ENCODE measurements at regions not wholly inside any gene's neighbourhood (a gene's known extent, or its start where the extent isn't known, plus 50 kb on each side); places are given as distances from the start of the nearest gene placed in this dataset.

DNA sequence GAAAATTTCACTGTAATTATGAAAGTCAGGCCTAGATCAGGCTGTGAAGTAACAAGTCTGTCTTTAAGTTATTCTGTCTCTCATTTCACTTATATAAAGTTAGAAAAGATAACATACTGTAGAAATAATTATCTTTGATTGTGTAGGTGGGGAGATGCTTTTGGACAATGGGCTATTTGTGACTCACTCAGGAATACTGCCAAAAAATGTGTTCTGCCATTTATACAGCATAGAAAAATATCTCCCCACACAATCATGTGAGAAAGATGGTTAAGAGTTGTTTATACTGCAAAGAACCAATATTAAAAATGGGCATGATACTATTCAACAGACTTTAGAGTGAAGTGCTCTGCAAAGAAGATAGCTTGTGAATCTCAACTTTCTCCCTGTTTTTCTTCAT lies 95.0 kb upstream of the GABRA2 start:
- BruUV-seq (replicated peaks) = no TSS peak
- no peaks in the 10 kb centered on the region for H3K36me3 ChIP-seq (ENCODE audit: insufficient read depth, low read length, poor library complexity, severe bottlenecking)
- no peak overlapping the region for H3K27ac ChIP-seq (ENCODE audit: low read depth, low read length, poor library complexity, severe bottlenecking)
- H3K4me3 ChIP-seq (ENCODE audit: low read depth, low read length, poor library complexity, severe bottlenecking) = no peak overlapping the region
- intact Hi-C loops (cut with micrococcal nuclease; ENCODE audit: unreplicated experiment) = no loop called here
- CTCF ChIA-PET = no interaction called here
- H3K27me3 ChIP-seq (replicated peaks; ENCODE audit: insufficient read depth, low read depth, low read length, poor library complexity) = no peaks in the 10 kb centered on the region
- no peaks in the 10 kb centered on the region for H3K4me1 ChIP-seq (ENCODE audit: insufficient read depth, low read length, poor library complexity, severe bottlenecking)
- POLR2A ChIA-PET (ENCODE audit: low non-redundant PET) = no interaction called here
- TF ChIP-seq, protein P1, sequence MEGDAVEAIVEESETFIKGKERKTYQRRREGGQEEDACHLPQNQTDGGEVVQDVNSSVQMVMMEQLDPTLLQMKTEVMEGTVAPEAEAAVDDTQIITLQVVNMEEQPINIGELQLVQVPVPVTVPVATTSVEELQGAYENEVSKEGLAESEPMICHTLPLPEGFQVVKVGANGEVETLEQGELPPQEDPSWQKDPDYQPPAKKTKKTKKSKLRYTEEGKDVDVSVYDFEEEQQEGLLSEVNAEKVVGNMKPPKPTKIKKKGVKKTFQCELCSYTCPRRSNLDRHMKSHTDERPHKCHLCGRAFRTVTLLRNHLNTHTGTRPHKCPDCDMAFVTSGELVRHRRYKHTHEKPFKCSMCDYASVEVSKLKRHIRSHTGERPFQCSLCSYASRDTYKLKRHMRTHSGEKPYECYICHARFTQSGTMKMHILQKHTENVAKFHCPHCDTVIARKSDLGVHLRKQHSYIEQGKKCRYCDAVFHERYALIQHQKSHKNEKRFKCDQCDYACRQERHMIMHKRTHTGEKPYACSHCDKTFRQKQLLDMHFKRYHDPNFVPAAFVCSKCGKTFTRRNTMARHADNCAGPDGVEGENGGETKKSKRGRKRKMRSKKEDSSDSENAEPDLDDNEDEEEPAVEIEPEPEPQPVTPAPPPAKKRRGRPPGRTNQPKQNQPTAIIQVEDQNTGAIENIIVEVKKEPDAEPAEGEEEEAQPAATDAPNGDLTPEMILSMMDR (conservative IDR thresholded peaks at IDR 0.05; ENCODE audit: low read depth, low read length) = no peak
- no peak for TF ChIP-seq EZH2 (IDR thresholded peaks at IDR 0.05; ENCODE audit: borderline replicate concordance, low read depth, low read length, poor library complexity, severe bottlenecking)
- DNase-seq (ENCODE audit: low spot score) = no peak
- no peaks in the 10 kb centered on the region for H3K9me3 ChIP-seq (ENCODE audit: low read depth, low read length, poor library complexity, severe bottlenecking)

DNA sequence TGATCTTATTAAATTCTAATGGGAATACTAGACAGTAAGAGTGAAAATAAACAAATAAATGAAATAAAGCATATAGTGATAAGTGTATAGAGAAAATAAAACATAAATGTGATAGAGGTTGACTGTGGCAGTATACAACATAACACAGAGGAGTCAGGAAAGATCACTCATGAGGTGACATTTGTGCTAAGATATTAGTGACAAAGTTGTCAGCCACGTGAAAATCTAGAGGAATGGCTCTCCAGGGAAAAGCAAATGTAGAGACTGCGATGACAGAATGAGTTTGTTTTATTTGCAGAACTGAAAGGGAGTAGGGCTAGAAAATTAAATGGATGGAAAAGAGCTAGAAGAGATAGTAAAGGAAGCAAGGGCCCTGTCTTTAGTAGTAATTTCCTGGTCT lies 72.8 kb upstream of the GABRA2 start:
- no peak overlapping the region for H3K27ac ChIP-seq (ENCODE audit: low read depth, low read length, poor library complexity, severe bottlenecking)
- H3K4me3 ChIP-seq (ENCODE audit: low read depth, low read length, poor library complexity, severe bottlenecking) = no peak overlapping the region
- no peaks in the 10 kb centered on the region for H3K36me3 ChIP-seq (ENCODE audit: insufficient read depth, low read length, poor library complexity, severe bottlenecking)
- peak; percentile 2 for DNase-seq (ENCODE audit: low spot score)
- intact Hi-C loops (cut with micrococcal nuclease; ENCODE audit: unreplicated experiment) = no loop called here
- TF ChIP-seq, protein P1 (conservative IDR thresholded peaks at IDR 0.05; ENCODE audit: low read depth, low read length) = no peak
- no peaks in the 10 kb centered on the region for H3K4me1 ChIP-seq (ENCODE audit: insufficient read depth, low read length, poor library complexity, severe bottlenecking)
- ChIA-PET CTCF (no interaction called here), POLR2A (ENCODE audit: low non-redundant PET) (no interaction called here)
- no peaks in the 10 kb centered on the region for H3K27me3 ChIP-seq (replicated peaks; ENCODE audit: insufficient read depth, low read depth, low read length, poor library complexity)
- no peaks in the 10 kb centered on the region for H3K9me3 ChIP-seq (ENCODE audit: low read depth, low read length, poor library complexity, severe bottlenecking)
- BruUV-seq (replicated peaks) = no TSS peak

DNA sequence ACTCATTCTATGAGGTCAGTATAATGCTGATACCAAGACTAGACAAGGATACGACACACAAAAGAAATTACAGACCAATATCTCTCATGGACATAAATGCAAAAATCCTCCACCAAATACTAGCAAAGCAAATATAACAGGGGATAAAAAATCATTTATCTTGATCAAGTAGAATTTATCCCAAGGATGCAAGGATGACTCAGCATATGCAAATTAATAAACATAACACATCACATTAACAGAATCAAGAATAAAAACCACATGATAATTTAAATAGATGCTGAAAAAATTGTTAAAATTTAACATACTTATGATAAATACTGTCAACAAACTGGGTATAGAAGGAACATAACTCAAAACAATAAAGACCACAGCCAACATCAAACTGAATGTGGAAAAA lies 69.4 kb upstream of the GABRA2 start:
- no TSS peak for BruUV-seq (replicated peaks)
- DNase-seq (ENCODE audit: low spot score) = no peak
- Histone ChIP-seq H3K4me3 (ENCODE audit: low read depth, low read length, poor library complexity, severe bottlenecking) (no peak overlapping the region), H3K9me3 (ENCODE audit: low read depth, low read length, poor library complexity, severe bottlenecking) (no peaks in the 10 kb centered on the region), H3K4me1 (ENCODE audit: insufficient read depth, low read length, poor library complexity, severe bottlenecking) (no peaks in the 10 kb centered on the region), H3K27me3 (replicated peaks; ENCODE audit: insufficient read depth, low read depth, low read length, poor library complexity) (no peaks in the 10 kb centered on the region), H3K36me3 (ENCODE audit: insufficient read depth, low read length, poor library complexity, severe bottlenecking) (no peaks in the 10 kb centered on the region), H3K27ac (ENCODE audit: low read depth, low read length, poor library complexity, severe bottlenecking) (no peak overlapping the region)
- ChIA-PET POLR2A (ENCODE audit: low non-redundant PET) (no interaction called here), CTCF (no interaction called here)
- intact Hi-C loops (cut with micrococcal nuclease; ENCODE audit: unreplicated experiment) = no loop called here
- TF ChIP-seq, protein P1 (conservative IDR thresholded peaks at IDR 0.05; ENCODE audit: low read depth, low read length) = no peak
- TF ChIP-seq EZH2 (IDR thresholded peaks at IDR 0.05; ENCODE audit: borderline replicate concordance, low read depth, low read length, poor library complexity, severe bottlenecking) = no peak

All from A673 (cell line).